ENCODE measurements at regions not wholly inside any gene's neighbourhood (a gene's known extent, or its start where the extent isn't known, plus 50 kb on each side); places are given as distances from the start of the nearest gene placed in this dataset.

DNA sequence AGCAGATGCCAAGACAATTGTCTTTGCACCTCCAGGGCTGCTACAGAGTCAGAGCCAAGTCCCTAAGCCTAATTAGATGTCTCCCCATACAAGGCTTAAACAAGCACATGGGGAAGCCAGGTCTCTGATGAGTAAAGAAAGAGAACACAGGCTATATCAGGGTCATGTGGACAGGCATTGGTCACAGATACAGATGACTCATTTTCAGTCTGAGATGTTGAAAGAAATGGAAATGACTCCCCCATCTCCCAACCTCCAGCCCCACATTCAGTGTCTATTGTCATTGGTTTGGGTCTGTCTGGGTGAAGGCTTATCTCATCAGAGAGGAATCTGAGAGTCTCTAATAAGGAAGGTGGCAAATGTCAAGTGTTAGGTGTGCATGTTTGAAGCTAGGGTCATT is 290.1 kb upstream of the KIAA1217 start:
- TF ChIP-seq, protein P1, sequence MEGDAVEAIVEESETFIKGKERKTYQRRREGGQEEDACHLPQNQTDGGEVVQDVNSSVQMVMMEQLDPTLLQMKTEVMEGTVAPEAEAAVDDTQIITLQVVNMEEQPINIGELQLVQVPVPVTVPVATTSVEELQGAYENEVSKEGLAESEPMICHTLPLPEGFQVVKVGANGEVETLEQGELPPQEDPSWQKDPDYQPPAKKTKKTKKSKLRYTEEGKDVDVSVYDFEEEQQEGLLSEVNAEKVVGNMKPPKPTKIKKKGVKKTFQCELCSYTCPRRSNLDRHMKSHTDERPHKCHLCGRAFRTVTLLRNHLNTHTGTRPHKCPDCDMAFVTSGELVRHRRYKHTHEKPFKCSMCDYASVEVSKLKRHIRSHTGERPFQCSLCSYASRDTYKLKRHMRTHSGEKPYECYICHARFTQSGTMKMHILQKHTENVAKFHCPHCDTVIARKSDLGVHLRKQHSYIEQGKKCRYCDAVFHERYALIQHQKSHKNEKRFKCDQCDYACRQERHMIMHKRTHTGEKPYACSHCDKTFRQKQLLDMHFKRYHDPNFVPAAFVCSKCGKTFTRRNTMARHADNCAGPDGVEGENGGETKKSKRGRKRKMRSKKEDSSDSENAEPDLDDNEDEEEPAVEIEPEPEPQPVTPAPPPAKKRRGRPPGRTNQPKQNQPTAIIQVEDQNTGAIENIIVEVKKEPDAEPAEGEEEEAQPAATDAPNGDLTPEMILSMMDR (IDR thresholded peaks at IDR 0.05), result no peak
- TF ChIP-seq ZFX (IDR thresholded peaks at IDR 0.05; ENCODE audit: borderline replicate concordance), result no peak

Measured in 22Rv1 (cell line).